OCI-LY3 (cell line): ENCODE measurements at regions not wholly inside any gene's neighbourhood (a gene's known extent, or its start where the extent isn't known, plus 50 kb on each side); places are given as distances from the start of the nearest gene placed in this dataset.

Experiments used
- CTCF ChIP-seq: fragments of 200-600, 300-600 bp; sonication (generic); IDR thresholded peaks from 2 replicates; pipeline ENCODE4 v1.5.1; 2014; ENCODE audit warnings: antibody characterized with exemption, low read length, low read depth
- EZH2phosphoT487 ChIP-seq: fragments of 200-600 bp; shearing (Covaris generic); IDR thresholded peaks from 2 replicates; pipeline ENCODE4 v1.6.1; 2018; ENCODE audit warnings: antibody characterized with exemption, mixed run types, low read depth

GRCh38 chr7:46032942-46033341, 111.9 kb upstream of the IGFBP3 start:
- TF ChIP-seq CTCF, result no peak
- no peak for TF ChIP-seq EZH2phosphoT487
